H1 (cell line): ENCODE measurements at regions not wholly inside any gene's neighbourhood (a gene's known extent, or its start where the extent isn't known, plus 50 kb on each side); places are given as distances from the start of the nearest gene placed in this dataset.

Experiments
- CTCF ChIA-PET: fragments of 300-600 bp; sonication (Branson Sonifier 250); formaldehyde crosslinking; loops from one replicate; lab custom pipeline; 2021; ENCODE audit not compliant: partially characterized antibody; lab: Charles Lee
- POLR2A ChIA-PET: fragments of 300-600 bp; sonication (Branson Sonifier 250); formaldehyde crosslinking; loops from one replicate; lab custom pipeline; 2021; ENCODE audit warnings: inconsistent platforms; ENCODE audit not compliant: partially characterized antibody; lab: Charles Lee
- DNase-seq, 2 experiments: peaks; one replicate each; pipeline versions ENCODE4 v3.0.0 to v3.0.0-alpha.2; 2010 to 2022; ENCODE audit warnings: low spot score in 2 of 2, low read depth in 1 of 2, mixed read lengths in 1 of 2
- FAIRE-seq: peaks from 2 replicates; lab custom pipeline; 2011; peaks lifted over from hg19 to GRCh38; lab: Jason Lieb, UNC
- H2AFZ ChIP-seq: 2 replicates; pipeline ENCODE4 v1.8.1; 2012; ENCODE audit warnings: low read length, inconsistent platforms
- H2AK5ac ChIP-seq: 2 replicates; pipeline ENCODE4 v1.6.1; 2013; ENCODE audit warnings: low read depth, low read length
- H2BK120ac ChIP-seq: replicated peaks from 2 replicates; pipeline ENCODE3; 2013; ENCODE audit warnings: low read depth, low read length, inconsistent platforms
- H2BK12ac ChIP-seq: 2 replicates; pipeline ENCODE4 v1.6.1; 2013; ENCODE audit warnings: low read depth, low read length
- H2BK15ac ChIP-seq: 2 replicates; pipeline ENCODE4 v1.6.1; 2013; ENCODE audit warnings: low read length
- H2BK20ac ChIP-seq: 2 replicates; pipeline ENCODE4 v1.6.1; 2013; ENCODE audit warnings: low read length
- H2BK5ac ChIP-seq: 2 replicates; pipeline ENCODE4 v1.6.1; 2013; ENCODE audit warnings: low read depth, low read length
- H3K14ac ChIP-seq: 2 replicates; pipeline ENCODE4 v1.6.1; 2013; ENCODE audit warnings: inconsistent platforms; ENCODE audit not compliant: insufficient read length
- H3K18ac ChIP-seq: 2 replicates; pipeline ENCODE4 v1.6.1; 2013; ENCODE audit warnings: low read length; ENCODE audit errors: extremely low read depth
- H3K23ac ChIP-seq: 2 replicates; pipeline ENCODE4 v1.6.1; 2013; ENCODE audit warnings: inconsistent platforms; ENCODE audit not compliant: insufficient read length
- H3K23me2 ChIP-seq: 2 replicates; pipeline ENCODE4 v1.6.1; 2013; ENCODE audit warnings: low read depth, low read length
- H3K27ac ChIP-seq: 2 replicates; pipeline ENCODE4 v1.6.1; 2011; ENCODE audit warnings: low read depth, low read length, inconsistent platforms
- H3K27me3 ChIP-seq, 4 experiments: replicated peaks in 1 of 4; 1 replicate in 1 of 4; 2 replicates in 3 of 4; pipeline versions ENCODE4 v1.6.1 to v1.8.1; 2011 to 2013; ENCODE audit warnings: low read length in 3 of 4, mild to moderate bottlenecking in 3 of 4, inconsistent platforms in 2 of 4, mixed read lengths in 2 of 4, moderate library complexity in 1 of 4; ENCODE audit not compliant: control insufficient read depth in 3 of 4, insufficient read depth in 3 of 4; ENCODE audit errors: extremely low read depth in 1 of 4
- H3K36me3 ChIP-seq, 4 experiments: 2 replicates each; pipeline versions ENCODE4 v1.6.1 to v1.8.1; 2011 to 2013; ENCODE audit warnings: mild to moderate bottlenecking in 4 of 4, low read length in 3 of 4, moderate library complexity in 2 of 4, control low read depth in 1 of 4, inconsistent platforms in 1 of 4; ENCODE audit not compliant: insufficient read depth in 4 of 4, control insufficient read depth in 2 of 4
- H3K4ac ChIP-seq: replicated peaks from 2 replicates; pipeline ENCODE3; 2013; ENCODE audit warnings: low read length, low read depth, mixed read lengths, inconsistent platforms; ENCODE audit not compliant: insufficient read length
- H3K4me1 ChIP-seq, 4 experiments: replicated peaks in 1 of 4; 1 replicate in 1 of 4; 2 replicates in 3 of 4; pipeline versions ENCODE4 v1.6.1 to v1.8.1; 2011 to 2013; ENCODE audit warnings: low read length in 3 of 4, inconsistent platforms in 2 of 4, mixed read lengths in 1 of 4; ENCODE audit not compliant: insufficient read depth in 4 of 4, control insufficient read depth in 3 of 4
- H3K4me2 ChIP-seq, 2 experiments: 2 replicates each; pipeline versions ENCODE4 v1.6.1 to v1.8.1; 2011 to 2013; ENCODE audit warnings: low read depth in 2 of 2, low read length in 2 of 2, control low read depth in 1 of 2, inconsistent platforms in 1 of 2, mild to moderate bottlenecking in 1 of 2; ENCODE audit not compliant: insufficient read depth in 1 of 2
- H3K4me3 ChIP-seq, 4 experiments: fragments of 200-600, 300-600 bp in 1 of 4; sonication (generic), shearing (Covaris generic), sonication (Bioruptor Twin) in 1 of 4; 2 replicates each; pipeline versions ENCODE4 v1.5.1 to v1.8.1; 2011 to 2016; ENCODE audit warnings: low read length in 4 of 4, low read depth in 3 of 4, control low read depth in 2 of 4, inconsistent platforms in 2 of 4, mild to moderate bottlenecking in 2 of 4, mixed read lengths in 1 of 4, moderate library complexity in 1 of 4; ENCODE audit not compliant: insufficient read depth in 2 of 4; ENCODE audit errors: extremely low read depth in 1 of 4
- H3K56ac ChIP-seq: replicated peaks from 2 replicates; pipeline ENCODE3; 2013; ENCODE audit warnings: low read depth, mild to moderate bottlenecking, mixed read lengths, low read length, inconsistent platforms; ENCODE audit not compliant: insufficient read length
- H3K79me1 ChIP-seq: 2 replicates; pipeline ENCODE4 v1.6.1; 2013; ENCODE audit warnings: low read depth, low read length, control low read depth
- H3K79me2 ChIP-seq, 2 experiments: 2 replicates each; pipeline versions ENCODE4 v1.6.1 to v1.8.1; 2012 to 2013; ENCODE audit warnings: low read length in 2 of 2, mild to moderate bottlenecking in 2 of 2, inconsistent platforms in 1 of 2; ENCODE audit not compliant: insufficient read depth in 2 of 2, control insufficient read depth in 1 of 2
- H3K9ac ChIP-seq, 4 experiments: replicated peaks in 1 of 4; 1 replicate in 1 of 4; 2 replicates in 3 of 4; pipeline versions ENCODE4 v1.6.1 to v1.8.1; 2011 to 2013; ENCODE audit warnings: low read depth in 3 of 4, low read length in 3 of 4, control low read depth in 2 of 4, mild to moderate bottlenecking in 2 of 4, moderate library complexity in 2 of 4, inconsistent platforms in 1 of 4; ENCODE audit errors: extremely low read depth in 1 of 4
- H3K9me3 ChIP-seq, 2 experiments: 2 replicates each; pipeline versions ENCODE4 v1.6.1 to v1.8.1; 2012 to 2013; ENCODE audit warnings: mild to moderate bottlenecking in 2 of 2, moderate library complexity in 2 of 2, control low read depth in 1 of 2, inconsistent platforms in 1 of 2, low read depth in 1 of 2, low read length in 1 of 2, mixed read lengths in 1 of 2; ENCODE audit not compliant: insufficient read depth in 2 of 2
- H4K20me1 ChIP-seq, 2 experiments: replicated peaks in 1 of 2; 2 replicates each; pipeline versions ENCODE3 to v1.8.1; 2011 to 2013; ENCODE audit warnings: inconsistent platforms in 2 of 2, low read length in 2 of 2, mild to moderate bottlenecking in 1 of 2; ENCODE audit not compliant: insufficient read depth in 2 of 2, control insufficient read depth in 1 of 2
- H4K5ac ChIP-seq: 2 replicates; pipeline ENCODE4 v1.6.1; 2013; ENCODE audit warnings: low read length, low read depth, mixed read lengths, inconsistent platforms; ENCODE audit not compliant: insufficient read length
- H4K8ac ChIP-seq: 2 replicates; pipeline ENCODE4 v1.8.0; 2013; ENCODE audit warnings: mild to moderate bottlenecking, moderate library complexity, low read length, inconsistent platforms; ENCODE audit not compliant: insufficient read depth; ENCODE audit errors: extremely low read depth
- H4K91ac ChIP-seq: replicated peaks from 2 replicates; pipeline ENCODE3; 2013; ENCODE audit warnings: low read length, mixed read lengths, inconsistent platforms; ENCODE audit not compliant: insufficient read length
- ASH2L ChIP-seq: fragments of 200-600, 300-600 bp; sonication (generic); IDR thresholded peaks from one replicate; pipeline ENCODE4 v1.7.1; 2017; ENCODE audit warnings: low read length
- BACH1 ChIP-seq: IDR thresholded peaks from 2 replicates; pipeline ENCODE4 v1.6.1; 2012; ENCODE audit warnings: low read length, improper control_type of control experiment
- EZH2 ChIP-seq: fragments of 200-600 bp; sonication (generic); IDR thresholded peaks from 2 replicates; pipeline ENCODE4 v1.7.1; 2012; ENCODE audit warnings: low read depth, mild to moderate bottlenecking, moderate library complexity, low read length, inconsistent platforms; ENCODE audit not compliant: severe bottlenecking
- FOSL1 ChIP-seq: IDR thresholded peaks from 2 replicates; pipeline ENCODE4 v1.6.1; 2011; ENCODE audit warnings: mild to moderate bottlenecking, low read depth, low read length, moderate library complexity; ENCODE audit not compliant: insufficient read depth
- RAD21 ChIP-seq, 2 experiments: IDR thresholded peaks in 1 of 2; conservative IDR thresholded peaks in 1 of 2; 2 replicates each; pipeline ENCODE4 v1.6.1; 2011; ENCODE audit warnings: low read depth in 2 of 2, low read length in 2 of 2, improper control_type of control experiment in 1 of 2, inconsistent platforms in 1 of 2, mild to moderate bottlenecking in 1 of 2, moderate library complexity in 1 of 2
- SUZ12 ChIP-seq: fragments of 200-600 bp; sonication (generic); IDR thresholded peaks from 2 replicates; pipeline ENCODE4 v1.6.1; 2012; ENCODE audit warnings: mild to moderate bottlenecking, inconsistent platforms, low read length, moderate library complexity, mixed read lengths
- TAF7 ChIP-seq: optimal IDR thresholded peaks from 2 replicates; pipeline ENCODE3; 2011; ENCODE audit warnings: low read depth, mild to moderate bottlenecking, inconsistent platforms, low read length, moderate library complexity, borderline replicate concordance
- WGBS, 2 experiments: shearing (Covaris generic) in 1 of 2; methylation state at CpG; one replicate each; pipeline versions ENCODE4 v1.1.6 to v1.1.7; 2013 to 2015; ENCODE audit warnings: low lambda C conversion rate in 2 of 2, mixed read lengths in 2 of 2, inconsistent platforms in 1 of 2, low coverage in 1 of 2, missing lambda C conversion rate in 1 of 2; ENCODE audit not compliant: insufficient replicate concordance in 2 of 2, insufficient coverage in 1 of 2, insufficient read length in 1 of 2; ENCODE audit errors: extremely low coverage in 1 of 2, missing lambda C conversion rate in 1 of 2; 5-methylcytosine and 5-hydroxymethylcytosine counted together
- TF ChIP-seq, protein P1 (sequence below): IDR thresholded peaks from 2 replicates; pipeline ENCODE4 v1.6.1; 2012; ENCODE audit warnings: inconsistent platforms

- no peak overlapping the region for H3K18ac ChIP-seq
These were observed 127.5 kb upstream of the KITLG start for GRCh38 chr12:88707800-88708199.

More at GRCh38 chr12:88707800-88708199, 127.5 kb upstream of the KITLG start:
- Histone ChIP-seq H4K8ac (no peak overlapping the region), H2BK20ac (no peak overlapping the region), H2BK15ac (no peak overlapping the region), H2AFZ (no peak overlapping the region), H3K56ac (no peak overlapping the region), H3K14ac (no peak overlapping the region), H3K79me1 (no peaks in the 10 kb centered on the region), H3K27me3 (no peaks in the 10 kb centered on the region), H3K9ac (no peak overlapping the region), H2AK5ac (no peak overlapping the region), H4K91ac (no peak overlapping the region), H3K4ac (no peak overlapping the region), H3K79me2 (no peaks in the 10 kb centered on the region), H2BK5ac (no peak overlapping the region), H2BK120ac (no peak overlapping the region), H3K9me3 (no peaks in the 10 kb centered on the region), H3K23ac (no peak overlapping the region), H2BK12ac (no peak overlapping the region), H3K4me2 (no peak overlapping the region), H4K20me1 (no peaks in the 10 kb centered on the region), H3K23me2 (no peaks in the 10 kb centered on the region), H3K27ac (no peak overlapping the region), H3K4me3 (no peak overlapping the region), H3K4me1 (no peaks in the 10 kb centered on the region), H3K36me3 (no peaks in the 10 kb centered on the region), H4K5ac (no peak overlapping the region)
- FAIRE-seq (no peak), DNase-seq (no peak)
- POLR2A ChIA-PET, result no interaction called here
- 89% methylated on average over 2 of the region's 2 CpGs; no CpG with 5 or more reads in 1 of the 2 experiments for WGBS, 2 experiments
- CTCF ChIA-PET, result no interaction called here
- no peak for TF ChIP-seq SUZ12
- TF ChIP-seq TAF7, result no peak
- TF ChIP-seq ASH2L, result no peak
- TF ChIP-seq FOSL1, result no peak
- TF ChIP-seq BACH1, result no peak
- TF ChIP-seq, protein P1, sequence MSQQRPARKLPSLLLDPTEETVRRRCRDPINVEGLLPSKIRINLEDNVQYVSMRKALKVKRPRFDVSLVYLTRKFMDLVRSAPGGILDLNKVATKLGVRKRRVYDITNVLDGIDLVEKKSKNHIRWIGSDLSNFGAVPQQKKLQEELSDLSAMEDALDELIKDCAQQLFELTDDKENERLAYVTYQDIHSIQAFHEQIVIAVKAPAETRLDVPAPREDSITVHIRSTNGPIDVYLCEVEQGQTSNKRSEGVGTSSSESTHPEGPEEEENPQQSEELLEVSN, result no peak
- TF ChIP-seq RAD21 (IDR thresholded peaks at IDR 0.05 in 1 of 2, conservative IDR thresholded peaks at IDR 0.05 in 1 of 2; ENCODE audit: low read depth in 2 of 2, low read length in 2 of 2), result no peak
- TF ChIP-seq EZH2, result no peak
